SK-N-MC (cell line): ENCODE measurements at regions not wholly inside any gene's neighbourhood (a gene's known extent, or its start where the extent isn't known, plus 50 kb on each side); places are given as distances from the start of the nearest gene placed in this dataset.

Source experiments
- EZH2 ChIP-seq: fragments of 200-600 bp; sonication (generic); IDR thresholded peaks from one replicate; pipeline ENCODE4 v1.6.1; 2017; ENCODE audit warnings: antibody characterized with exemption
- POLR2AphosphoS5 ChIP-seq: IDR thresholded peaks from 2 replicates; pipeline ENCODE4 v1.6.1; 2012; ENCODE audit warnings: mild to moderate bottlenecking, low read depth, low read length, borderline replicate concordance

GRCh38 chr6:14422061-14422460 is 304.5 kb downstream of the CD83 start:
- TF ChIP-seq POLR2AphosphoS5 (no peak), EZH2 (no peak)
